Parathyroid adenoma (tissue), 2 donors: ENCODE measurements at regions not wholly inside any gene's neighbourhood (a gene's known extent, or its start where the extent isn't known, plus 50 kb on each side); places are given as distances from the start of the nearest gene placed in this dataset.

Experiments
- H2AFZ ChIP-seq: fragments of 300-600 bp; sonication (generic); one replicate; pipeline ENCODE4 v1.7.0; 2017; ENCODE audit warnings: antibody characterized with exemption, mild to moderate bottlenecking
- H3K27ac ChIP-seq: fragments of 300-600 bp; sonication (generic); one replicate; pipeline ENCODE4 v1.7.0; 2017
- H3K27me3 ChIP-seq: fragments of 300-600 bp; sonication (generic); one replicate; pipeline ENCODE4 v1.7.0; 2017; ENCODE audit warnings: low read length; ENCODE audit not compliant: control insufficient read depth, insufficient read depth
- H3K36me3 ChIP-seq: fragments of 300-600 bp; sonication (generic); one replicate; pipeline ENCODE4 v1.7.0; 2017; ENCODE audit warnings: low read length; ENCODE audit not compliant: control insufficient read depth, insufficient read depth
- H3K4me1 ChIP-seq: fragments of 300-600 bp; sonication (generic); one replicate; pipeline ENCODE4 v1.7.0; 2017; ENCODE audit warnings: control low read depth
- H3K4me2 ChIP-seq: fragments of 300-600 bp; sonication (generic); one replicate; pipeline ENCODE4 v1.7.0; 2017; ENCODE audit warnings: low read length
- H3K4me3 ChIP-seq: fragments of 300-600 bp; sonication (generic); one replicate; pipeline ENCODE4 v1.7.0; 2017; ENCODE audit warnings: low read depth, low read length
- H3K79me2 ChIP-seq: fragments of 300-600 bp; sonication (generic); one replicate; pipeline ENCODE4 v1.7.0; 2017; ENCODE audit warnings: control low read depth
- H3K9ac ChIP-seq: fragments of 300-600 bp; sonication (generic); one replicate; pipeline ENCODE4 v1.7.0; 2017; ENCODE audit warnings: mild to moderate bottlenecking
- H3K9me3 ChIP-seq: fragments of 300-600 bp; sonication (generic); one replicate; pipeline ENCODE4 v1.7.0; 2017; ENCODE audit warnings: low read length; ENCODE audit not compliant: control insufficient read depth
- CTCF ChIP-seq: fragments of 300-600 bp; sonication (generic); IDR thresholded peaks from one replicate; pipeline ENCODE4 v1.7.0; 2017; ENCODE audit warnings: antibody characterized with exemption, mild to moderate bottlenecking
- donor health status: primary hyperparathyroidism.

- no peak overlapping the region for H3K9ac ChIP-seq
- no peaks in the 10 kb centered on the region for H3K79me2 ChIP-seq
- H3K27me3 ChIP-seq = no peaks in the 10 kb centered on the region
- H3K4me3 ChIP-seq = no peak overlapping the region
- no peak overlapping the region for H3K4me2 ChIP-seq
- H3K27ac ChIP-seq = no peak overlapping the region
- no peak for TF ChIP-seq CTCF
- no peak overlapping the region for H2AFZ ChIP-seq
- H3K36me3 ChIP-seq = no peaks in the 10 kb centered on the region
- H3K9me3 ChIP-seq = no peaks in the 10 kb centered on the region
- no peaks in the 10 kb centered on the region for H3K4me1 ChIP-seq
These were observed 138.8 kb downstream of the RCN1 start for GRCh38 chr11:32229576-32230240.

GRCh38 chr11:32231909-32232493, 141.1 kb downstream of the RCN1 start:
- H3K27ac ChIP-seq = no peak overlapping the region
- H3K4me1 ChIP-seq = no peaks in the 10 kb centered on the region
- H3K9ac ChIP-seq = no peak overlapping the region
- H2AFZ ChIP-seq = no peak overlapping the region
- no peaks in the 10 kb centered on the region for H3K36me3 ChIP-seq
- no peak for TF ChIP-seq CTCF
- no peak overlapping the region for H3K4me3 ChIP-seq
- no peaks in the 10 kb centered on the region for H3K9me3 ChIP-seq
- no peak overlapping the region for H3K4me2 ChIP-seq
- no peaks in the 10 kb centered on the region for H3K27me3 ChIP-seq
- H3K79me2 ChIP-seq = no peaks in the 10 kb centered on the region

- Histone ChIP-seq H3K9me3 (no peaks in the 10 kb centered on the region), H3K4me1 (no peaks in the 10 kb centered on the region), H3K4me3 (no peak overlapping the region), H2AFZ (no peak overlapping the region), H3K4me2 (no peak overlapping the region), H3K27ac (no peak overlapping the region), H3K36me3 (no peaks in the 10 kb centered on the region), H3K9ac (no peak overlapping the region), H3K79me2 (no peaks in the 10 kb centered on the region), H3K27me3 (no peaks in the 10 kb centered on the region)
- no peak for TF ChIP-seq CTCF
These were observed 141.6 kb downstream of the RCN1 start for GRCh38 chr11:32232516-32232915.

- H3K27me3 ChIP-seq = no peaks in the 10 kb centered on the region
These were observed 142.4 kb downstream of the RCN1 start for GRCh38 chr11:32233276-32233675.

More at GRCh38 chr11:32233276-32233675, 142.4 kb downstream of the RCN1 start:
- H3K9me3 ChIP-seq = no peaks in the 10 kb centered on the region
- no peak overlapping the region for H2AFZ ChIP-seq
- no peak overlapping the region for H3K4me3 ChIP-seq
- H3K4me2 ChIP-seq = no peak overlapping the region
- no peak for TF ChIP-seq CTCF
- no peak overlapping the region for H3K27ac ChIP-seq
- no peaks in the 10 kb centered on the region for H3K36me3 ChIP-seq
- no peaks in the 10 kb centered on the region for H3K4me1 ChIP-seq
- H3K9ac ChIP-seq = no peak overlapping the region
- H3K79me2 ChIP-seq = no peaks in the 10 kb centered on the region
